Tongue (tissue), 1 donor: ENCODE measurements at regions not wholly inside any gene's neighbourhood (a gene's known extent, or its start where the extent isn't known, plus 50 kb on each side); places are given as distances from the start of the nearest gene placed in this dataset.

ENCODE experiments used
- DNase-seq: peaks from one replicate; pipeline ENCODE4 v3.0.0-alpha.2; 2015

GRCh38 chr10:78162853-78163252 lies 129.2 kb downstream of the RPS24 start:
- no peak for DNase-seq

- peak; percentile 30 for DNase-seq
These were observed 131.0 kb downstream of the RPS24 start for GRCh38 chr10:78164702-78165101.

GRCh38 chr10:78165172-78165571 lies 131.5 kb downstream of the RPS24 start:
- DNase-seq = no peak

GRCh38 chr10:78165617-78166016 lies 132.0 kb downstream of the RPS24 start:
- DNase-seq = no peak

GRCh38 chr10:78166261-78166660 lies 132.6 kb downstream of the RPS24 start:
- no peak for DNase-seq

- no peak for DNase-seq
These were observed 135.6 kb downstream of the RPS24 start for GRCh38 chr10:78169214-78169613.

GRCh38 chr10:78170026-78170475 lies 136.4 kb downstream of the RPS24 start:
- DNase-seq = no peak

- DNase-seq = no peak
These were observed 138.2 kb downstream of the RPS24 start for GRCh38 chr10:78171633-78172400.

- DNase-seq = no peak
These were observed 139.8 kb downstream of the RPS24 start for GRCh38 chr10:78173360-78174015.

GRCh38 chr10:78175444-78176015 lies 141.9 kb downstream of the RPS24 start:
- DNase-seq = no peak

- DNase-seq = no peak
These were observed 143.0 kb downstream of the RPS24 start for GRCh38 chr10:78176320-78177317.

GRCh38 chr10:78177491-78178185 lies 144.0 kb downstream of the RPS24 start:
- DNase-seq = no peak

- DNase-seq = no peak
These were observed 144.7 kb downstream of the RPS24 start for GRCh38 chr10:78178397-78178796.

GRCh38 chr10:78178940-78179339 lies 145.3 kb downstream of the RPS24 start:
- peak; percentile 43 for DNase-seq

- no peak for DNase-seq
These were observed 146.4 kb downstream of the RPS24 start for GRCh38 chr10:78179886-78180705.

GRCh38 chr10:78181381-78182055 lies 147.9 kb downstream of the RPS24 start:
- no peak for DNase-seq

- no peak for DNase-seq
These were observed 149.2 kb downstream of the RPS24 start for GRCh38 chr10:78182841-78183240.

GRCh38 chr10:78184851-78185692 lies 151.4 kb downstream of the RPS24 start:
- no peak for DNase-seq

- no peak for DNase-seq
These were observed 152.0 kb downstream of the RPS24 start for GRCh38 chr10:78185693-78186055.
